Endothelial cell (in vitro differentiated cells): ENCODE measurements at regions not wholly inside any gene's neighbourhood (a gene's known extent, or its start where the extent isn't known, plus 50 kb on each side); places are given as distances from the start of the nearest gene placed in this dataset.

Experiments used
- DNase-seq: peaks from one replicate; pipeline ENCODE4 v3.0.0; 2021; ENCODE audit warnings: low spot score
- H3K27ac Mint-ChIP-seq: one replicate; pipeline ENCODE4 v1.8.0; 2021; ENCODE audit warnings: mixed read lengths, inconsistent platforms; ENCODE audit not compliant: unreplicated experiment
- H3K27me3 Mint-ChIP-seq: one replicate; pipeline ENCODE4 v1.8.0; 2021; ENCODE audit warnings: mild to moderate bottlenecking, moderate library complexity, mixed read lengths, inconsistent platforms; ENCODE audit not compliant: unreplicated experiment
- H3K36me3 Mint-ChIP-seq: one replicate; pipeline ENCODE4 v1.8.0; 2021; ENCODE audit warnings: mild to moderate bottlenecking, low read depth, mixed read lengths, inconsistent platforms; ENCODE audit not compliant: unreplicated experiment
- H3K4me1 Mint-ChIP-seq: one replicate; pipeline ENCODE4 v1.8.0; 2021; ENCODE audit warnings: mild to moderate bottlenecking, mixed read lengths, inconsistent platforms; ENCODE audit not compliant: unreplicated experiment
- H3K4me3 Mint-ChIP-seq: one replicate; pipeline ENCODE4 v1.8.0; 2021; ENCODE audit warnings: mild to moderate bottlenecking, mixed read lengths, inconsistent platforms; ENCODE audit not compliant: unreplicated experiment
- H3K9me3 Mint-ChIP-seq: one replicate; pipeline ENCODE4 v1.8.0; 2021; ENCODE audit warnings: mixed read lengths, inconsistent platforms; ENCODE audit not compliant: unreplicated experiment
- TF ChIP-seq, protein P1 (sequence below): fragments of 200-600 bp; sonication (generic); IDR thresholded peaks from one replicate; pipeline ENCODE4 v1.5.0; 2021; ENCODE audit warnings: antibody characterized with exemption; ENCODE audit not compliant: unreplicated experiment

DNA sequence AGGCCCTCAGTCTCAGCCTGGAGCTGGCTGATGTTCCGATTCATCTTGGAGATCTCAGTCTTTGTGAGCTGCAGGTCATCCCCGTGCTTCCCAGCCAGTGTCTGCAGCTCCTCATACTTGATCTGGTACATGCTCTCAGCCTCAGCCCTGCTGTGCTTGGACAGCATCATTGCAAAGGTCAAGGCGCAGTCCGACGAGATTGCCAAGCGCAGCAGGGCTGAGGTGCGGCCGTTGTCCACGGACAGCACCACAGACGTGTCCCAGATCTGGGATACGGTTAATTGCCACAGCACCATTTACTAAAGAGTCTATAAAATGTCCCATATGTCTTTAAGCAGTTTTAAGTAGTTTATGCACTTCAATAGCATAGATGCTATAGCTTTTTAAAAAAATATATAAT, 965.7 kb downstream of the FSCB start:
- Mint-ChIP-seq H3K4me1 (peaks cover 5% of the 10 kb centered on the region), H3K27ac (no peak overlapping the region), H3K27me3 (peaks cover 3% of the 10 kb centered on the region), H3K4me3 (no peak overlapping the region), H3K9me3 (no peaks in the 10 kb centered on the region), H3K36me3 (no peaks in the 10 kb centered on the region)
- TF ChIP-seq, protein P1, sequence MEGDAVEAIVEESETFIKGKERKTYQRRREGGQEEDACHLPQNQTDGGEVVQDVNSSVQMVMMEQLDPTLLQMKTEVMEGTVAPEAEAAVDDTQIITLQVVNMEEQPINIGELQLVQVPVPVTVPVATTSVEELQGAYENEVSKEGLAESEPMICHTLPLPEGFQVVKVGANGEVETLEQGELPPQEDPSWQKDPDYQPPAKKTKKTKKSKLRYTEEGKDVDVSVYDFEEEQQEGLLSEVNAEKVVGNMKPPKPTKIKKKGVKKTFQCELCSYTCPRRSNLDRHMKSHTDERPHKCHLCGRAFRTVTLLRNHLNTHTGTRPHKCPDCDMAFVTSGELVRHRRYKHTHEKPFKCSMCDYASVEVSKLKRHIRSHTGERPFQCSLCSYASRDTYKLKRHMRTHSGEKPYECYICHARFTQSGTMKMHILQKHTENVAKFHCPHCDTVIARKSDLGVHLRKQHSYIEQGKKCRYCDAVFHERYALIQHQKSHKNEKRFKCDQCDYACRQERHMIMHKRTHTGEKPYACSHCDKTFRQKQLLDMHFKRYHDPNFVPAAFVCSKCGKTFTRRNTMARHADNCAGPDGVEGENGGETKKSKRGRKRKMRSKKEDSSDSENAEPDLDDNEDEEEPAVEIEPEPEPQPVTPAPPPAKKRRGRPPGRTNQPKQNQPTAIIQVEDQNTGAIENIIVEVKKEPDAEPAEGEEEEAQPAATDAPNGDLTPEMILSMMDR = no peak
- DNase-seq = no peak

DNA sequence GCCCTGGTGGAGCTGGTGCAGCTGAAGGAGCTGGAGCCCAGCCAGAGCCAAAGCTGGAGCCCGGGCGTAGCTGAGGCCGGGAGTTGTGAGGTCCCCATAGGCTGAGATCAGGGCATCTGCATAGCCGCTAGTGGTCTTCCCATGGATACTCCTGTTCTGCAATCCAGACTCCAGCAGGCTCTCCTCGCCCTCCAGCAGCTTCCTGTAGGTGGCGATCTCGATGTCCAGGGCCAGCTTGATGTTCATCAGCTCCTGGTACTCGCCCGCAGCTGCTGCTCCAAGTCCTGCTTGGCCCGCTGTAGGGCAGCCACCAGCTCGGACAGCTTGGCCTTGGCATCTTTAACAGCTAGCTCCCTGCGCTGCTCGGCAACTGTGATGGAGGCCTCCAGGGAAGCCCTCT, 966.1 kb downstream of the FSCB start:
- DNase-seq = peak; percentile 50
- H3K4me3 Mint-ChIP-seq = no peak overlapping the region
- H3K27me3 Mint-ChIP-seq = peaks cover 3% of the 10 kb centered on the region
- no peak overlapping the region for H3K27ac Mint-ChIP-seq
- peaks cover 5% of the 10 kb centered on the region for H3K4me1 Mint-ChIP-seq
- H3K36me3 Mint-ChIP-seq = no peaks in the 10 kb centered on the region
- H3K9me3 Mint-ChIP-seq = no peaks in the 10 kb centered on the region
- TF ChIP-seq, protein P1 = no peak

DNA sequence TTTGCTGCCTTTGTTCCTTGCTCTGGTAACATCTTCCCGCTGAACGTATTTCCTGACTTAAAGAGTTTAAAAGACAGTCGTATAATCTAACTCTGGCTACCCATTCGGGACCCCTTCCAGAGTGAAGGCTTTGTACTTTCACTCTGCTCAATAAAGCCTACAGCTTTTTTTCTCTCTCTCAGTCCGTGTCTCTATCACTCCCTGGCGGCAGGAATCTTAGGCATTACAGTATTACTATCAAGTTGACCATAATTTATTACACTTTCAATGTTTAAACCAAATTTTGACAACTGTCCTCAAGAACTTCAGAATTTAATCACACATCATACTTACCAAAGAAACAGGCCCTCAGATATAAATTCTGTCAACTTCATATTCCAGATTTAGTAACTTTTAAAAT, 967.9 kb downstream of the FSCB start:
- Mint-ChIP-seq H3K27ac (no peak overlapping the region), H3K4me3 (no peak overlapping the region), H3K36me3 (no peaks in the 10 kb centered on the region), H3K4me1 (peaks cover 5% of the 10 kb centered on the region), H3K9me3 (no peaks in the 10 kb centered on the region), H3K27me3 (peaks cover 3% of the 10 kb centered on the region)
- TF ChIP-seq, protein P1 = peak; percentile 37
- DNase-seq = peak; percentile 28

DNA sequence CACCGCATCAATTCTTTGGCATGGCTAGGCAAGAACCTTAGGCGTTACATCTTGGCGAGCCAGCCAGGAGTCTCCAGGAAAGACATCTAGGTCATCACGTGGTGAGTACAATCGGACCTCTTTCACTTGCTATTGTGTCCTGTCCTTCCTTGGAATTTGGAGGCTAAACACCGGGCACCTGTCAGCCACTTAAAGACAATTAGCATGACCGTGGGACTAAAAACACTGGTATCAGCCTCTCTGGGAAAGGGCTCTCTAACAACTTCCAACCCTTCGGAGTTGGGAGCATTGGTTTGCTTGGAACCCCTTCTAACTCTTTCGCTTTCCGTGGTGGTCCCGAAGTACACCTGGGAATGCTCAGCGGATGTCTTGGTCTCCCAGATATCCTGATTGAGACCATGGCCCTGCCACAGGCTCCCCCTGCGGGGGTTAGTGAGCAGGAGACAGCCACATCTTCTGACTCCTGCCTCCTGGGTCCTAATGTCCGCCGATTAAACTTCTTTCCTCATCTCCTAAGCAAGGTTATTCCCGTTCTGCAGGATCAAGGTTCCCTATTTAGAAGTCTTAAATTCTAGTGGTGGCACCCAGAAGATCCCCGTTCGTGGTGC, 971.7 kb downstream of the FSCB start:
- TF ChIP-seq, protein P1 = no peak
- Mint-ChIP-seq H3K9me3 (no peaks in the 10 kb centered on the region), H3K4me3 (no peak overlapping the region), H3K27ac (no peak overlapping the region), H3K27me3 (peaks cover 3% of the 10 kb centered on the region), H3K36me3 (no peaks in the 10 kb centered on the region), H3K4me1 (peaks cover 5% of the 10 kb centered on the region)
- DNase-seq = no peak

DNA sequence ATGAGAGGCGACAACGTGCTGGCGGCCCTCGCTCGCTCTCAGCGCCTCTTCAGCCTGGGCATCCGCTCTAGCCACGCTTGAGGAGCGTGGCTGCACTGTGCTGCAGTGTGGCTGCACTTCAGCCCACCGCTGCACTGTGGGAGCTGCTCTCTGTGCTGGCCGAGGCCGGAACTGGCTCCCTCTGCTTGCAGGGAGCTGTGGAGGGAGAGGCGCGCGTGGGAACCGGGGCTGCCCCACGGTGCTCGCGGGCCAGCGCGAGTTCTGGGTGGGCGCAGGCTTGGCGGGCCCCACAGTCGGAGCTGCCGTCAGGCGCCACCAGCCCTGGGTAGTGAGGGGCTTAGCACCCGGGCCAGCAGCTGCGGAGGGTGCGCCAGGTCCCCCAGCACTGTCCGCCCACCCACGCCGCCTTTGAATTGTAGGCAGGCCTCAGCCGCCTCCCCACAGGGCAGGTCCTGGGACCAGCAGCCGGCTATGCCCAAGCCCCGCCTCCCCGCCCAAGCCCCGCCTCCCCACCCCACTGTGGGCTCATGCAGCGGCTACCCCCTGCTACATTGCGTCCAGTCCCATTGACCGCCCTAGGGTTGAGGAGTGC, 974.2 kb downstream of the FSCB start:
- no peaks in the 10 kb centered on the region for H3K9me3 Mint-ChIP-seq
- H3K36me3 Mint-ChIP-seq = no peaks in the 10 kb centered on the region
- DNase-seq = no peak
- no peak overlapping the region for H3K4me3 Mint-ChIP-seq
- no peak overlapping the region for H3K27ac Mint-ChIP-seq
- H3K27me3 Mint-ChIP-seq = peaks cover 3% of the 10 kb centered on the region
- no peaks in the 10 kb centered on the region for H3K4me1 Mint-ChIP-seq
- TF ChIP-seq, protein P1 = no peak
